IPS-18a (cell line): ENCODE measurements at regions not wholly inside any gene's neighbourhood (a gene's known extent, or its start where the extent isn't known, plus 50 kb on each side); places are given as distances from the start of the nearest gene placed in this dataset.

Source experiments
- H3K27ac ChIP-seq: one replicate; pipeline ENCODE4 v1.5.1; 2013; ENCODE audit warnings: low read length
- H3K27me3 ChIP-seq: one replicate; pipeline ENCODE4 v1.6.1; 2013; ENCODE audit warnings: mild to moderate bottlenecking, low read length; ENCODE audit not compliant: control insufficient read depth, insufficient read depth
- H3K36me3 ChIP-seq: one replicate; pipeline ENCODE4 v1.6.1; 2013; ENCODE audit warnings: low read depth, low read length; ENCODE audit not compliant: control insufficient read depth
- H3K4me1 ChIP-seq: one replicate; pipeline ENCODE4 v1.6.1; 2013; ENCODE audit warnings: low read depth, low read length; ENCODE audit not compliant: control insufficient read depth
- H3K4me3 ChIP-seq: one replicate; pipeline ENCODE4 v1.5.1; 2013; ENCODE audit warnings: low read length
- H3K9ac ChIP-seq: one replicate; pipeline ENCODE4 v1.6.1; 2013; ENCODE audit warnings: mild to moderate bottlenecking, low read length, moderate library complexity
- H3K9me3 ChIP-seq: one replicate; pipeline ENCODE4 v1.6.1; 2013; ENCODE audit warnings: low read depth, low read length; ENCODE audit not compliant: control insufficient read depth

- H3K9me3 ChIP-seq: no peaks in the 10 kb centered on the region
- H3K9ac ChIP-seq: no peak overlapping the region
- H3K27me3 ChIP-seq: no peaks in the 10 kb centered on the region
- H3K4me1 ChIP-seq: no peaks in the 10 kb centered on the region
- H3K4me3 ChIP-seq: no peak overlapping the region
- no peaks in the 10 kb centered on the region for H3K36me3 ChIP-seq
- no peak overlapping the region for H3K27ac ChIP-seq
Observed at GRCh38 chr11:28826807-28827206, 718.6 kb downstream of the METTL15 start.

DNA sequence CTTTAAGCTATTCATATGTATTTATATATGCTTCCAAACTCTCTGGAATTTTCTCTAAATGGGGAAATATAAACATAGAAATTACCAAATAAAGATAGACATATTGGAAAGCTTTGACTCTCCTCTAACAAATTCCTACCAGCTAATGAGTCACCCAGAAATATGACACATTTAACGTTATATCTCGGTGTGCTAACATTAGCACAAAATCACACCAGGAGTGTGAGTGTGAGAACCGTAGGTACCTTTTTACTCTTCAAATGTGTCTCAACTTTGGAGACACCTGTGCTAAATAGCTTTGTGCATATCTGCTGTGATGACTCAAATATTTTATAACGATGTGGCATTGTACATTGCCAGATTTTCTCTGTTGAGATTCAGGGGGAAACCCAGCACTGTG is 714.4 kb downstream of the METTL15 start:
- H3K9me3 ChIP-seq: no peaks in the 10 kb centered on the region
- H3K27ac ChIP-seq: no peak overlapping the region
- no peak overlapping the region for H3K4me3 ChIP-seq
- no peaks in the 10 kb centered on the region for H3K27me3 ChIP-seq
- H3K36me3 ChIP-seq: no peaks in the 10 kb centered on the region
- no peak overlapping the region for H3K9ac ChIP-seq
- no peaks in the 10 kb centered on the region for H3K4me1 ChIP-seq

DNA sequence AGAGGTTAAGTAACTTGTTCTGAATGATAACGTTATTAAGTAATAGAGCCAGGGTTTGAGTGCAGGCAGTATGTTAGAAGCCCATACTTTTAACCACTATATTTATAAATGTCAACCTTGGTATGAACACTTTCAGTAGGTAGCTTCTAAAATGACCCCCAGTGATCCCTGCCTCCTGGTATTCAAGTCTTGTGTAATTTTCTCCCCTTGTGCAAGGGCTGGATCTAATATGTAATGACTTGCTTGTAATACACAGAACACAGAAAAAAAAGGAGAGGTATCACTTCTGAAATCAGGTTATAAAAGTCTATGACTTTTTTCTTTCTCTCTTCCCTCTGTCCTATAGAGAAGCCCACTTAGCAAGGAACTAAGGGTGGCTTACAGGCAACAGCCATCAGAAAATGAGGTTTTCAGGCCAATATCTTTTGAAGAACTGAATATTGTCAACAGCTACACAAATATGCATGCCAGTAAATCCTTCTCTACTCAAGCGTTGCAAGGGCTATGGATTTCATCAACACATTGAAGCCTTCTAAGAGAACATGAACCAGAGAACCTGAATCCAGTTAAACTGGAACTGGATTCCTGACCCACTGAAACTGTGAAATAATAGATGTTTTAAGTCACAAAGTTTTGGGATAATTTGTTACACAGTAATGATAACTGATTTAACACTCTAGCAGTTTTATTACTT is 712.3 kb downstream of the METTL15 start:
- no peaks in the 10 kb centered on the region for H3K4me1 ChIP-seq
- H3K27ac ChIP-seq: no peak overlapping the region
- H3K9ac ChIP-seq: no peak overlapping the region

DNA sequence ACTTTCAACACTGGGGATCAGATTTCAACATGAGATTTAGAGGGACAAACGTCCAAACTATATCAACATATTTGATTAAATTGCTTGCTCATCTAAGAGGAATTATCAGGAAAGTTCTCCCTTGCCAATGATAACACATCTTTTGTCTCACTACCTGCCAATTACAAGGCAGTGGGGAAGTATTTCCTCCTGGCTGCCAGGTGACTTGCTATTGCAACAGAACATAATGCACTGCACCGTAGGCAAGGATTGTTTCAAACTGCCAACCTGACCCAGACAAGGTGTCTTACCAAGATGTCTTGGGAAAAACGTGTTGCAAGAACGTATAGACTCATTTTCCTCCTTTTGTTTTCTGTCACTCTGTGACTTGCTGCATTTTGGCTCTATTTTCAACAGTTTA is 711.6 kb downstream of the METTL15 start:
- no peaks in the 10 kb centered on the region for H3K4me1 ChIP-seq
- H3K27me3 ChIP-seq: no peaks in the 10 kb centered on the region
- H3K9me3 ChIP-seq: no peaks in the 10 kb centered on the region
- H3K36me3 ChIP-seq: no peaks in the 10 kb centered on the region
- H3K4me3 ChIP-seq: no peak overlapping the region
- H3K9ac ChIP-seq: no peak overlapping the region
- no peak overlapping the region for H3K27ac ChIP-seq

More for the DNA sequence above, 712.3 kb downstream of the METTL15 start:
- no peaks in the 10 kb centered on the region for H3K27me3 ChIP-seq
- no peaks in the 10 kb centered on the region for H3K9me3 ChIP-seq
- H3K4me3 ChIP-seq: no peak overlapping the region
- H3K36me3 ChIP-seq: no peaks in the 10 kb centered on the region

DNA sequence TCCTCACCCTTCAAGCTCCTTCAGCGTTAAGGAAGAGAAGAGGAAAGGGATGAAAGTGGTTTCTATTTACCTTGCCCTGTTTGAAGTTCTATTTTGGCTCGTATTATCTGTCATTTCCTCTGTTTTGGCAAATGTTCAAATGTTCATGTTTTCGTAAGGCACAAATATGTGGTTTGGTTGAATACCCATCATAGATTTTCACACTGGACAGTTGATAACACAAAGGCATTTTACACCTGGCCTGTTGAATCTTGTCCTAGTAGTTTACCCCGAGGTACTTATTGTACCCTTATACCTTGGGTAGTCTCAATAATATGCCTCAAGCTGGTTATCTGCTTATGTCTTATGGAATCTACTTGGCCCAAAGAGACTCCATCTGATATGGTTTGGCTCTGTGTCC is 706.9 kb downstream of the METTL15 start:
- H3K27me3 ChIP-seq: no peaks in the 10 kb centered on the region
- no peaks in the 10 kb centered on the region for H3K4me1 ChIP-seq
- no peaks in the 10 kb centered on the region for H3K9me3 ChIP-seq
- H3K9ac ChIP-seq: no peak overlapping the region
- H3K36me3 ChIP-seq: no peaks in the 10 kb centered on the region
- H3K4me3 ChIP-seq: no peak overlapping the region
- H3K27ac ChIP-seq: no peak overlapping the region

DNA sequence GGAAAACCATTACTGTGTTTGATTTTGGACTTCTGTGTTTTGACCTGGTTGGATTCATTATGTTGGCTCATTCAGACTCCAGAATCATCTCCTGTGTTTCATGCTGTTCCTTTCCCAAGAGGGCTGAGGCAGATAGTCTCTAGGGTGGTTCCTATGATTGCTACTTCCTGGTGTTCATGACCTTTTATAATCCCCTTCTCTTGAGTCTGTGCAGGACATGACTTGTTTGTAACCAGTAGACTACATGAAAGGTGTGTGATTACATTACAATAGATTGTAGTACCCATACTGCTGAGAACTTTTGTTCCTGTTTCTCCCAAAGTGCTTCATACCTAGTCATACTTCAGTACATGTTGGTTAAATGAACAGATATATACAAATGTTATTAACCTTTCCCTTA is 700.6 kb downstream of the METTL15 start:
- no peaks in the 10 kb centered on the region for H3K4me1 ChIP-seq
- no peaks in the 10 kb centered on the region for H3K36me3 ChIP-seq
- H3K9me3 ChIP-seq: no peaks in the 10 kb centered on the region
- H3K27ac ChIP-seq: no peak overlapping the region
- H3K27me3 ChIP-seq: no peaks in the 10 kb centered on the region
- H3K4me3 ChIP-seq: no peak overlapping the region
- H3K9ac ChIP-seq: no peak overlapping the region

DNA sequence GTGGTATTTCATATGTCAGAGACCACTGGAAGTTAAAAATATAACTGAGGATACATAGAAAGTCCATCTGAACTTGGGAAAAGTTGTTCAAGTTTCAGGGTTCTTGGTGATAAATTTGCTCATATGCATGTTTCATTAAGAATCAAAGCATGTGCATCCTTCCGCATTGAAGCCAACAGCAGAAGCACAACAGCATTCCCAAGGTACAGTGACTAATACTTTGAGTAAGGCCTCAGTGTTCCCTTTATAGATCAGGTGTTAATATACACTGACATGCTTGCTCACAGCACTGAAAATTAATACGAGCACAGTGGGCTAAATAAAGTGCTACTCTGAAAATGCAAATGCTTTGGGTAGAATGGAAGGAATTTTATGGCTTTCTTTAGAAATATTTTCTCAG is 691.1 kb downstream of the METTL15 start:
- H3K9me3 ChIP-seq: no peaks in the 10 kb centered on the region
- no peak overlapping the region for H3K27ac ChIP-seq
- no peak overlapping the region for H3K9ac ChIP-seq
- no peaks in the 10 kb centered on the region for H3K36me3 ChIP-seq
- no peaks in the 10 kb centered on the region for H3K27me3 ChIP-seq
- peaks cover 11% of the 10 kb centered on the region for H3K4me1 ChIP-seq
- H3K4me3 ChIP-seq: no peak overlapping the region

- H3K4me3 ChIP-seq: no peak overlapping the region
- no peak overlapping the region for H3K9ac ChIP-seq
- no peak overlapping the region for H3K27ac ChIP-seq
- peaks cover 19% of the 10 kb centered on the region for H3K4me1 ChIP-seq
- no peaks in the 10 kb centered on the region for H3K36me3 ChIP-seq
- no peaks in the 10 kb centered on the region for H3K9me3 ChIP-seq
- no peaks in the 10 kb centered on the region for H3K27me3 ChIP-seq
Observed at GRCh38 chr11:28798286-28798685, 690.1 kb downstream of the METTL15 start.

- H3K27ac ChIP-seq: no peak overlapping the region
- no peaks in the 10 kb centered on the region for H3K9me3 ChIP-seq
- no peak overlapping the region for H3K9ac ChIP-seq
- peaks cover 19% of the 10 kb centered on the region for H3K4me1 ChIP-seq
- no peaks in the 10 kb centered on the region for H3K36me3 ChIP-seq
- no peaks in the 10 kb centered on the region for H3K27me3 ChIP-seq
- H3K4me3 ChIP-seq: no peak overlapping the region
Observed at GRCh38 chr11:28797536-28797935, 689.3 kb downstream of the METTL15 start.

- Histone ChIP-seq H3K9me3 (no peaks in the 10 kb centered on the region), H3K27ac (no peak overlapping the region), H3K9ac (peak overlapping the region; percentile 12), H3K4me1 (peaks cover 19% of the 10 kb centered on the region), H3K4me3 (no peak overlapping the region), H3K36me3 (no peaks in the 10 kb centered on the region), H3K27me3 (no peaks in the 10 kb centered on the region)
Observed at GRCh38 chr11:28794405-28794804, 686.2 kb downstream of the METTL15 start.

GRCh38 chr11:28793282-28793738 is 685.1 kb downstream of the METTL15 start:
- Histone ChIP-seq H3K27ac (no peak overlapping the region), H3K9me3 (no peaks in the 10 kb centered on the region), H3K36me3 (no peaks in the 10 kb centered on the region), H3K27me3 (no peaks in the 10 kb centered on the region), H3K4me1 (peaks cover 19% of the 10 kb centered on the region), H3K9ac (no peak overlapping the region), H3K4me3 (peak overlapping the region; percentile 33)

DNA sequence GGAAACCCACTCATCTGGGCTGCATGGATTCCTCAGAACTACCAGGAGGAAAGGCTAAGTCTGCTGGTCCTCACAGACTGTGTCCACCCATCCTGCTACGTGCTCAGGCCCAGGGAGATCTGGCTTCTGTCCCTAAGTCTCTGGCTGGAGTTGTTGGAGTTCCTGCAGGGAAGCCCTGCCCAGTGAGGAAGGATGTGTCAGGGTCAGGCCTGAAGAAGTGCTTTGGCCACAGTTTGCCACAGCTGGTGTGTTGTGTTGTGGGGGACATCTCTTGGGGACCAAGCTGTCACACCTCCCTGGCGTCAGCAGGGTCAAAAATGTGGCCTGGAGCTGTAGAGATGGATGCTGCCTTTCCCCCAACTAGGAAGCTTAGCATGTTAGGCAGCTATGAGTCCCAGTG is 684.7 kb downstream of the METTL15 start:
- no peaks in the 10 kb centered on the region for H3K27me3 ChIP-seq
- no peaks in the 10 kb centered on the region for H3K36me3 ChIP-seq
- H3K4me3 ChIP-seq: no peak overlapping the region
- no peak overlapping the region for H3K27ac ChIP-seq
- no peaks in the 10 kb centered on the region for H3K9me3 ChIP-seq
- no peak overlapping the region for H3K9ac ChIP-seq
- H3K4me1 ChIP-seq: peaks cover 19% of the 10 kb centered on the region
